ENCODE measurements at regions not wholly inside any gene's neighbourhood (a gene's known extent, or its start where the extent isn't known, plus 50 kb on each side); places are given as distances from the start of the nearest gene placed in this dataset.

GRCh38 chr18:54509793-54510192 lies 81.3 kb upstream of the DYNAP start:
- DNase-seq (ENCODE audit: low spot score) = no peak
- no peak for TF ChIP-seq CTCF (IDR thresholded peaks at IDR 0.05; ENCODE audit: extremely low read depth, missing control alignments)

GRCh38 chr18:54515149-54515548 lies 75.9 kb upstream of the DYNAP start:
- no peak for TF ChIP-seq CTCF (IDR thresholded peaks at IDR 0.05; ENCODE audit: extremely low read depth, missing control alignments)
- DNase-seq (ENCODE audit: low spot score) = no peak

GRCh38 chr18:54517521-54517920 lies 73.5 kb upstream of the DYNAP start:
- DNase-seq (ENCODE audit: low spot score) = no peak
- TF ChIP-seq CTCF (IDR thresholded peaks at IDR 0.05; ENCODE audit: extremely low read depth, missing control alignments) = no peak

- TF ChIP-seq CTCF (IDR thresholded peaks at IDR 0.05; ENCODE audit: extremely low read depth, missing control alignments) = no peak
- DNase-seq (ENCODE audit: low spot score) = no peak
Measured at GRCh38 chr18:54521846-54522245, 69.2 kb upstream of the DYNAP start.

GRCh38 chr18:54528942-54529376 lies 62.1 kb upstream of the DYNAP start:
- no peak for TF ChIP-seq CTCF (IDR thresholded peaks at IDR 0.05; ENCODE audit: extremely low read depth, missing control alignments)
- DNase-seq (ENCODE audit: low spot score) = no peak

GRCh38 chr18:54529444-54529843 lies 61.6 kb upstream of the DYNAP start:
- DNase-seq (ENCODE audit: low spot score) = no peak
- TF ChIP-seq CTCF (IDR thresholded peaks at IDR 0.05; ENCODE audit: extremely low read depth, missing control alignments) = no peak

GRCh38 chr18:54530285-54530684 lies 60.8 kb upstream of the DYNAP start:
- DNase-seq (ENCODE audit: low spot score) = no peak
- no peak for TF ChIP-seq CTCF (IDR thresholded peaks at IDR 0.05; ENCODE audit: extremely low read depth, missing control alignments)
